NB4 (cell line): ENCODE measurements at regions not wholly inside any gene's neighbourhood (a gene's known extent, or its start where the extent isn't known, plus 50 kb on each side); places are given as distances from the start of the nearest gene placed in this dataset.

Source experiments
- MYC ChIP-seq: IDR thresholded peaks from 2 replicates; pipeline ENCODE4 v1.6.1; 2011; ENCODE audit warnings: low read depth, low read length
- POLR2A ChIP-seq: IDR thresholded peaks from 2 replicates; pipeline ENCODE4 v1.6.1; 2011; ENCODE audit warnings: mild to moderate bottlenecking; ENCODE audit not compliant: insufficient read length; ENCODE audit errors: extremely low read depth
- TF ChIP-seq, protein P1 (sequence below): IDR thresholded peaks from one replicate; pipeline ENCODE4 v1.5.1; 2012; ENCODE audit warnings: low read depth, low read length
- TF ChIP-seq, protein P2 (sequence below): IDR thresholded peaks from 2 replicates; pipeline ENCODE4 v1.6.1; 2011; ENCODE audit warnings: low read depth, low read length

DNA sequence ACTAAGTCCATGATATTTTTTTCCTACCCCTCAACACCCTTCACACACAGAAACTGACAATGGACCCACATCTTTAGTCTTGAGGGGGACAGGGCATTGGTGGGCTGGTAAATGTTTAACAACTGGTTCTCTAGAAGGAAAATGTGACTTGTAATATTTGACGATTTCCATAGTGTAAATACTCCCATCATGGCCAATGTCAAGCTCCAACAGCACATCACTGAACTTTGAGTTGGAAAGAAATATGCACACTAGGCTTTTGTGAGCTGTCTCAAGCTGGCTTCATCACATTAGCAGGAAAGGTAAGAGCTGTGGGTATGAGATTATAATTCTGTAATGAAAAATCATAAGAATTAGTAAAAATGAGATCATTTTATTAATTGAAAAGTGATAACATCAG is 189.9 kb upstream of the PRLR start:
- TF ChIP-seq, protein P1, sequence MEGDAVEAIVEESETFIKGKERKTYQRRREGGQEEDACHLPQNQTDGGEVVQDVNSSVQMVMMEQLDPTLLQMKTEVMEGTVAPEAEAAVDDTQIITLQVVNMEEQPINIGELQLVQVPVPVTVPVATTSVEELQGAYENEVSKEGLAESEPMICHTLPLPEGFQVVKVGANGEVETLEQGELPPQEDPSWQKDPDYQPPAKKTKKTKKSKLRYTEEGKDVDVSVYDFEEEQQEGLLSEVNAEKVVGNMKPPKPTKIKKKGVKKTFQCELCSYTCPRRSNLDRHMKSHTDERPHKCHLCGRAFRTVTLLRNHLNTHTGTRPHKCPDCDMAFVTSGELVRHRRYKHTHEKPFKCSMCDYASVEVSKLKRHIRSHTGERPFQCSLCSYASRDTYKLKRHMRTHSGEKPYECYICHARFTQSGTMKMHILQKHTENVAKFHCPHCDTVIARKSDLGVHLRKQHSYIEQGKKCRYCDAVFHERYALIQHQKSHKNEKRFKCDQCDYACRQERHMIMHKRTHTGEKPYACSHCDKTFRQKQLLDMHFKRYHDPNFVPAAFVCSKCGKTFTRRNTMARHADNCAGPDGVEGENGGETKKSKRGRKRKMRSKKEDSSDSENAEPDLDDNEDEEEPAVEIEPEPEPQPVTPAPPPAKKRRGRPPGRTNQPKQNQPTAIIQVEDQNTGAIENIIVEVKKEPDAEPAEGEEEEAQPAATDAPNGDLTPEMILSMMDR: no peak
- TF ChIP-seq POLR2A (no peak), MYC (no peak)
- TF ChIP-seq, protein P2, sequence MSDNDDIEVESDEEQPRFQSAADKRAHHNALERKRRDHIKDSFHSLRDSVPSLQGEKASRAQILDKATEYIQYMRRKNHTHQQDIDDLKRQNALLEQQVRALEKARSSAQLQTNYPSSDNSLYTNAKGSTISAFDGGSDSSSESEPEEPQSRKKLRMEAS: no peak
